Skeletal muscle cell (primary cell): ENCODE measurements at regions not wholly inside any gene's neighbourhood (a gene's known extent, or its start where the extent isn't known, plus 50 kb on each side); places are given as distances from the start of the nearest gene placed in this dataset.
A peak's percentile ranks its signal among the peaks of the same experiment; 100 is the strongest.

Source experiments
- DNase-seq: peaks from one replicate; pipeline ENCODE4 v3.0.0-alpha.2; 2010; ENCODE audit warnings: low read depth
- H3K4me3 ChIP-seq: 2 replicates; pipeline ENCODE4 v1.5.1; 2011; ENCODE audit warnings: low read depth, mild to moderate bottlenecking, control low read depth, low read length, moderate library complexity

GRCh38 chr13:76720416-76720815, 165.8 kb downstream of the KCTD12 start:
- no peak for DNase-seq
- H3K4me3 ChIP-seq, result no peak overlapping the region

GRCh38 chr13:76719955-76720354, 166.2 kb downstream of the KCTD12 start:
- no peak overlapping the region for H3K4me3 ChIP-seq
- no peak for DNase-seq

GRCh38 chr13:76717092-76717491, 169.1 kb downstream of the KCTD12 start:
- H3K4me3 ChIP-seq, result no peak overlapping the region
- DNase-seq, result no peak

GRCh38 chr13:76715621-76716020, 170.6 kb downstream of the KCTD12 start:
- no peak overlapping the region for H3K4me3 ChIP-seq
- no peak for DNase-seq

- no peak overlapping the region for H3K4me3 ChIP-seq
- DNase-seq, result no peak
Observed at GRCh38 chr13:76715075-76715474, 171.1 kb downstream of the KCTD12 start.

- H3K4me3 ChIP-seq, result no peak overlapping the region
- no peak for DNase-seq
Observed at GRCh38 chr13:76713280-76713679, 172.9 kb downstream of the KCTD12 start.

GRCh38 chr13:76711550-76712182, 174.5 kb downstream of the KCTD12 start:
- DNase-seq, result peak; percentile 91
- no peak overlapping the region for H3K4me3 ChIP-seq

GRCh38 chr13:76709851-76710250, 176.4 kb downstream of the KCTD12 start:
- DNase-seq, result no peak
- no peak overlapping the region for H3K4me3 ChIP-seq

- DNase-seq, result no peak
- no peak overlapping the region for H3K4me3 ChIP-seq
Observed at GRCh38 chr13:76708138-76708688, 178.0 kb downstream of the KCTD12 start.

- no peak for DNase-seq
- H3K4me3 ChIP-seq, result no peak overlapping the region
Observed at GRCh38 chr13:76707360-76707759, 178.8 kb downstream of the KCTD12 start.

- no peak for DNase-seq
Observed at GRCh38 chr13:76703621-76704288, 182.4 kb downstream of the KCTD12 start.

GRCh38 chr13:76703216-76703615, 183.0 kb downstream of the KCTD12 start:
- H3K4me3 ChIP-seq, result no peak overlapping the region
- no peak for DNase-seq

More at GRCh38 chr13:76703621-76704288, 182.4 kb downstream of the KCTD12 start:
- no peak overlapping the region for H3K4me3 ChIP-seq

- H3K4me3 ChIP-seq, result no peak overlapping the region
- DNase-seq, result no peak
Observed at GRCh38 chr13:76697288-76697687, 188.9 kb downstream of the KCTD12 start.

GRCh38 chr13:76696370-76696769, 189.8 kb downstream of the KCTD12 start:
- DNase-seq, result no peak

GRCh38 chr13:76693086-76693485, 193.1 kb downstream of the KCTD12 start:
- DNase-seq, result no peak
- H3K4me3 ChIP-seq, result no peak overlapping the region

More at GRCh38 chr13:76696370-76696769, 189.8 kb downstream of the KCTD12 start:
- H3K4me3 ChIP-seq, result no peak overlapping the region

- no peak for DNase-seq
Observed at GRCh38 chr13:76692346-76692745, 193.9 kb downstream of the KCTD12 start.

GRCh38 chr13:76690611-76691010, 195.6 kb downstream of the KCTD12 start:
- no peak overlapping the region for H3K4me3 ChIP-seq
- no peak for DNase-seq

More at GRCh38 chr13:76692346-76692745, 193.9 kb downstream of the KCTD12 start:
- no peak overlapping the region for H3K4me3 ChIP-seq

- H3K4me3 ChIP-seq, result no peak overlapping the region
- no peak for DNase-seq
Observed at GRCh38 chr13:76687467-76687866, 198.7 kb downstream of the KCTD12 start.

- H3K4me3 ChIP-seq, result no peak overlapping the region
- no peak for DNase-seq
Observed at GRCh38 chr13:76685938-76686337, 200.3 kb downstream of the KCTD12 start.

- no peak for DNase-seq
- no peak overlapping the region for H3K4me3 ChIP-seq
Observed at GRCh38 chr13:76684336-76684735, 201.9 kb downstream of the KCTD12 start.

GRCh38 chr13:76683854-76684253, 202.4 kb downstream of the KCTD12 start:
- DNase-seq, result no peak
- H3K4me3 ChIP-seq, result no peak overlapping the region
